GM18951 (cell line): ENCODE measurements at regions not wholly inside any gene's neighbourhood (a gene's known extent, or its start where the extent isn't known, plus 50 kb on each side); places are given as distances from the start of the nearest gene placed in this dataset.

Experiments
- POLR2A ChIP-seq: IDR thresholded peaks from 4 replicates; pipeline ENCODE4 v1.6.1; 2011; ENCODE audit warnings: mild to moderate bottlenecking; ENCODE audit not compliant: insufficient read length, insufficient read depth; ENCODE audit errors: extremely low read depth
- in situ Hi-C: fragments of 300-500 bp; cut with MboI; formaldehyde crosslinking; loops from one replicate; pipeline ENCODE4 v1.12.0; 2022; ENCODE audit warnings: low sequenced_read_pairs, mixed read lengths, inconsistent platforms; ENCODE audit not compliant: unreplicated experiment

DNA sequence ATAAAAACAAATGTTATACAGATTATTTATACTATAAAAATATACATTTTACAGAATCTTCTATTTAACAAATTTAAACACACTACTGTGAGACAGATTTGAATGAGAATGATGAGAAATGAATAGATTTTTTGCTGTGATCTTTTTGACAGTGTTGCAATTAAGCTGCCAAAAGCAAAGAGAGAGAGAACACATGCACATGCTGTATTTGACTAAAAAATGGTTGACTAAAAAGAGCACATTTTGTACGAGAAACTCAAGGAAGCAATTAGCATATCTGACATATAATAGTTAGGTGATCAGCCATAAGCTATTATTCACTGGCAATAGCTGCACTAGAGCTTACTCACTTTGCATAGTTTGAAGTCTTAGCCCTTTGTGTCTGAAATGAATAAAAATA is 115.8 kb downstream of the SYT10 start:
- in situ Hi-C loops, result no loop called here
- no peak for TF ChIP-seq POLR2A

DNA sequence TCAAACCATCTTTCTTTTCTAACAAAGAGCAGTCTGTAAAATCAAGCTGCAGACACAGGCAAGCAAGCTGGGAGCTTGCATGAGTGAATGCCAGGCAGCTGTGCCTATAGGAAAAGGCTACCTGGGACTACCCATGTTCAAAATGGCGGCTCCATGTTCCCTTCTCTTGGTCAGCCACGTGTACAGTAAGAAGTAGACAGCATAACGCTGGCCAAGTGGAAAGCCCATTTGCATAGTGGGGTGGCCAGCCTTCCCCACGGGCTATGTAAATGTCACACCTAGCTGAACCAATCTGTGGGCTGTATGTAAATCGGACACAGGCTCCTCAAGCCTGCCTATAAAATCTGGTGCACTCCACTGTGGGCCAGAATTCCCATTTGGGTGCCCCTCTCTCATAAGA is 117.1 kb downstream of the SYT10 start:
- in situ Hi-C loops, result no loop called here

DNA sequence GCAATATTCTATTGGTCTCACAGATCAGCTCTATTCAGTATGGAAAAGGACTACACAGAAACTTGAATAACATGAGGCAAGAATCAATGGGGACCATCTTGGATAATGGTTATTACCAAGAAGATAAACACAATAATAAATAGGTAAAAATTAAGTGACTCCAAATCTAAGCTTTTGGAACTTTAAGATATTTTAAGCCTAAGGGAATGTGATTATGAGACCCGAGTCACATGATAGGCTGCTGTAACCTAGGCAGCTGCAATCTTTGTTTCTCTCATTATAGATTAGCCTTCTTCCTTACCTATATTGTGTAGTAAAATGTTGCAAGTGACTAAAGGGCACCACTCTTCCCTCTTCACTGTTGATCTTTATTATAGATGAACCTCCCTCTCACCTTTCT is 121.9 kb downstream of the SYT10 start:
- in situ Hi-C loops, result no loop called here
- no peak for TF ChIP-seq POLR2A

More for the DNA sequence above, 117.1 kb downstream of the SYT10 start:
- TF ChIP-seq POLR2A, result no peak

DNA sequence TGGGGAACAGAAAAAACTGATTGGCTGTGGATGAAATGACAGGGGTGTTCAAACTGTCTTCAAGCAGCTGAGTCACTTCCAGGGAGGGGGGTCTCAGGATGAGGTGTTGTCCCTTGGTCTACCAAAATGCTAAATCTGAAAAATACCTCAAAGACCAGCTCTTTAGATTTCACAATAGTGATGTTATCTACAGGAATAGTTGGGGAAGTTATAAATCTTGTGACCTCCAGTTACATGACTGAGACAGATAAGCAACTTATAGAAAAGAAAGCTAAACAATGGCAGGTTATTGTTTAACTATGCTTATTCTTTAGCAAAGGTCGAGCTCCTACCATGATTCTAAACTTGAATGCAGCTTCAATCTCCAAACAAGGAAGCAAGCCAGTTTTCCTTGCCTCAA is 125.4 kb downstream of the SYT10 start:
- TF ChIP-seq POLR2A, result no peak
- in situ Hi-C loops, result no loop called here

DNA sequence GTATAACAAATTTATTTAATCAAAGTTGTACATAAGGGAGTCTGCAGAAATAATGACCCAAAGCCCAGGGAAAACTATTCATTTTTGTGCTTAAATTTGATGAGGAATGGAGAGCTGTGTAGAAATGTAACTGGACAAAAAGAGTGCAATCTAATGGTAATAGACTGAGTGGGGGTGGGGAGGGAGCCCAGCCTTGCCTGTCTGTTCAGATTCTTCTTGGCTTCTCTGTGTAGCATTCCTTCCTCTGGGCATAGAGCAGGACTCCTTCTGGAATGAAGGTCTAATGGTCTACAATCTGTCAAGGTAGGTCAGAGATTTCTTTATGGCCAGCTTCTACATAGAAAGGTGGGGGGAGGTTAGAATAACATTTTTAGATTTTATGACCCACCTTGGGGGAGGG is 126.1 kb downstream of the SYT10 start:
- no peak for TF ChIP-seq POLR2A
- in situ Hi-C loops, result no loop called here

DNA sequence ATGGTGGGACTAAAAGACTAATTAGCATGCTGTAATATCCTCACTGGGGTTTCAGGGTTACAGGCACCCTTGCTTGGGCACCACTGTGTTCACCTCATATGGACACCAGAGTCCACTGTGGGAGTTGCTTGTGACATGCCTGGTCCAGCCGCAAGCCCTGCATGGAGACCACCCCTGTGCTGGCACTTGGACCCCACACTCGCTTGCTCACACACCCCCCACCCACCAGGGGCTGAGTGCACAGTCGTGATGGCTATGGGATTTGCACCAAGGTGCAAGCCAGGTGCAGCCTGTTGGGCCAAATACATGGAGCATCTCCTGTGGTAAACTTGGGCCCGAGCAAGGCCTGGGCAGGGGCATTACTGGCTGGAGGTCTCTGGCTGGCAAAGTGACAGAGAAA is 129.1 kb downstream of the SYT10 start:
- in situ Hi-C loops, result no loop called here
- no peak for TF ChIP-seq POLR2A

DNA sequence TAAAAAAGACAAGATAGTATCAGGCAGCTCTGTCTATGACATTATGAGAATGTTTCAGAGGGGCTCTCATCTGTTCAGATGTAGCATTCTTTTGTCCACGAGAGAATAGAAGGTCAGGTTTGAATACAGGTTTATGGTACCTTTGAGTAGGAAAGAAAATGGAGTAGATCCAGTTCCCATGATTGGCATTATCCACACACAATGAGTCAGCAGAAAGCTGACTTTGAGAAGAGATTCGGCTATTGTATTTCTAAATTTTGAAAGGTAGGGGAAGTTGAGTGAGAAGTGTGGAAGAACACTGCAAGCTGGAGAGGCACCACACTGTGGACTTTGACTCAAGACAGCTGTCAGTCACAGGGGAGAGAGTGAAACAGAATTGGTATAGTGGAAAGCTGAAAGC is 135.4 kb downstream of the SYT10 start:
- TF ChIP-seq POLR2A, result no peak
- in situ Hi-C loops, result no loop called here

DNA sequence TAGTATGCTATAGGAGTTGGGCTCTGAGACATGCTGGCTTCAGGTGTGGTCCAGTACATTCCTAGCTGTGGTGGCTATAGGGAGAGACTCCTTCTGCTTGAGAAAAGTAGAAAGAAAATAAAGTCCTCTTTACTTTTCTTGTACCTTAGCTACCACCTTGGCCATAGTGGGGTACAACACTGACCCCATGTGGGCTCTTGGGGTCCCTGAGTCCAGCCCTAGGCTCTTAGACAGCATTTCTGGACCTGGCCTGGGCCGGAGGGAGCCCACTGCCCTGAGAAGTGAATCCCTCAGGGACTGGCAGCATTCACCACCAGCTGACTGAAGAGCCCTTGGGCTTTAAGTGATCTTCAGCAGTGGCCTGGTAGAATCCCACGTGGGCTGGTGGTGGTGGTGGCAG is 143.1 kb downstream of the SYT10 start:
- no peak for TF ChIP-seq POLR2A
- in situ Hi-C loops, result no loop called here

DNA sequence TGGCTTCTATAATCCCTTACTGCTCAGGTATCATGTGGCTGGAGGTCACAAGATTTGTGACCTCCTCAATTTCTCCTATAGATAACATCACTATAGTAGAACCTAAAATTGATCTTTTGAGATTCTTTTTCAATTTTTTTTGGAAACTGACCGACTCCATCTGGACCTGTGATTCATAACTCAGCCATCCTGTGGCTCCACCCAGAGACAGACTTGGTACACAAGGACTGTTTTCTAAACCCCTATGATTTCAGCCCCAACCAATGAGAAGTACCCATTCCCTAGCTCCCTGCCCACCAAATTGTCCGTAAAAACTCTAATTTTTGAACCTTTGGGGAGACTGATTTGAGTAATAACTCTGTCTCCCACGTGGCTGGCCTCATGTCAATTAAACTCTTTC is 148.9 kb downstream of the SYT10 start:
- in situ Hi-C loops, result no loop called here
- TF ChIP-seq POLR2A, result no peak

DNA sequence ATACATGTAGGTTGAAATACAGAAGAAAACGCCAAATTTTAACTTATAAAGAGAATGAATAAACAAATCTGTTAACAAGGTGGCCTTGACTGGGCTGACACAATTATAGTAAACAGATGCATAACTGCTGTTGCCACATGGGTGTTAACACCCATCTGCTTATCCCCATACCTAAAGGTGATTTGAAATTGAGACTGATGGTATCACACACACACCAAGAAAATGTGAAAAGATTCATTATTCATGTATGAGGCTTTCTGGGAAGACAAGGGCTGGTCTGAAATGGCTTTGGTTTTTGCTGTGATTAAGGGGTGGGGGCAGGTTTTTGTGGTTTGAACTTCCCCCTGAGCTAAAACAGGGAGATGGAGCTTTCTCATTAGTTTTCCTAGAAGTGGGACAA is 156.6 kb downstream of the SYT10 start:
- TF ChIP-seq POLR2A, result no peak
- in situ Hi-C loops, result no loop called here

DNA sequence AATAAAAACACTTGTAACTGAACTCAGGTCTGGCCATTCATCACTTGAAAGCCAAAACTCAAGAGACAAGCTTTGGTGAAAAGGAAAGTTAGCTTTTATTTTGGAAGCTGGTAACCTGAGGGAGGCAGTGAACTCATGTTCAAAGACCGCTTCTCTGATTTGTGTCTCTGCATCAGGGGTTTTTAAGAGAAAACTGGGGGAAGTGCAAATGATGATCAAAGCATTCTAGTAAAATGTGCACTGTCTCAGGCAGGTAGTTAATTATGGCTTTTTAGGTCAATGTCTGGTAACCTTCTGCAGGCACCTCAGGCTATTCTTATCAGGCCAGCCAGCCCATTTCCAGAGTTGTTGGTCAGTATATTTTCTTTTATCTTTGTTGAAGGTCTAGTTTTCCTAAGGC is 162.2 kb downstream of the SYT10 start:
- in situ Hi-C loops, result no loop called here
- no peak for TF ChIP-seq POLR2A

DNA sequence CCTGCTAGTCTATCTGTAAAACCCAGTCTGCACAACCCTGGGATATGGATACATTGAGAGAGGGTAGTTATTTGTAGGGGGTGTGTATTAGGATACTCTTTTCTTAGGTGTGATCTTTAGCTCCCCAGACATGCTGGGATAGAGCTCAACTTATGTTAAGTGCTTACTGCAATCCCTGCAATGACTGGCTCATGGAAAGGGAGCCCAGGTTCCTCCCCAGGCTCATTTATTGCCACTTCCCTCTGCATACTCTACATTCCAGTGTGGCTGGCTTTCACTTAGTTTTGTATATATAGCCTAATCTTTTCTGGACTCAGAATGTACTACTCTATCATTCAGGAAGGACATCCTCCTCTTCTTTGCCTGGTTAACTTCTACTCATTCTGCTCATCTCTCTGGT is 172.0 kb downstream of the SYT10 start:
- in situ Hi-C loops, result no loop called here
- no peak for TF ChIP-seq POLR2A

DNA sequence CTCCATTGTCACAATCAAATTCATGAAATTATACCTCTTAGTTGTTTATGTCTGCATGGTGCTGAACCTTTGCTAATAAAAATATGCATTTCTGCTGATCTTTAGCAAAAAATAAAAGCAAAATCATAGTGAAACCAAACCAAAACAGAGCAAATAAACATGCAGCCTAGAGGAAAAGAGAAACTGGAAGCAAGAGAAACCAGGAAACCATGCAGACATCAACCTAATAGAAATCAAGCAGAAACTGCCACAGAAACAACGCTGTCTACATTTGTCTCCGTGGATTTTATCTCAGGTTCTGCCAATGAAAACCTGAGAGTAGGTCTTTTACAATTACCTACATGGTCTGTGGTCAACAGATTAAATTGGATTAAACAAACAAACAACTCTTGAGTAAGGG is 173.7 kb downstream of the SYT10 start:
- in situ Hi-C loops, result no loop called here
- no peak for TF ChIP-seq POLR2A

DNA sequence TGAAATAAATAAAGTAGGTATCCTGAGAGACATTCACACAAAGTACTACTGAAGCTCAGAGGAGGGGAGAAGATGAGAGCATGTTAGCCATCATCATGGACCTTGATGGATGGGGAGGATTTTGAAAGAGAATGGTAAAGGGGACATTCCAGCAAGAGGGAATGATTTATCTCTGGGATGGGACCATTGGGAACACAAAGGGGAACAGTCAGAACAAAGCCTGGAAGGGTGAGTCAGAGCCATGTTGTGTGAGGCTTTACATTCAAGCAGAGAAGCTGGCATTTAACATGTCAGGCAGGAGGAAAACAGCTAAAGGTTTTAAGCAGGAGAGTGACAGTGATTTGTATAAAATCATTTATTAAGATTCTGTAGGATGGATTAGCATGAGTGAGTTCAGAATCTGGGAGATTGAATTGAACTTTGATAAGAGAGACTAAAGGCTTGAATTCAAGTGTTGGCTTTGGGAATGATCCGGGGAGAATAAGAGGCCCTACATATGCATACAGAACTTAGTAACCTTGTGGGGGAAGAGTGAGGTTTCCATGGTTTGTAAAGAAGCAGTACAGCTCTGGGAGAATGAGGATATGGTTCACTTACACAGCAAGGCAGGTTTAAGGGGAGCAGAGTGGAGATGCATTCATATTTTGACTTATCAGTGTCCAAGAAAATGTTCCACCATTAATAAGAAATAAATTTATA is 174.4 kb downstream of the SYT10 start:
- in situ Hi-C loops, result no loop called here
- no peak for TF ChIP-seq POLR2A

DNA sequence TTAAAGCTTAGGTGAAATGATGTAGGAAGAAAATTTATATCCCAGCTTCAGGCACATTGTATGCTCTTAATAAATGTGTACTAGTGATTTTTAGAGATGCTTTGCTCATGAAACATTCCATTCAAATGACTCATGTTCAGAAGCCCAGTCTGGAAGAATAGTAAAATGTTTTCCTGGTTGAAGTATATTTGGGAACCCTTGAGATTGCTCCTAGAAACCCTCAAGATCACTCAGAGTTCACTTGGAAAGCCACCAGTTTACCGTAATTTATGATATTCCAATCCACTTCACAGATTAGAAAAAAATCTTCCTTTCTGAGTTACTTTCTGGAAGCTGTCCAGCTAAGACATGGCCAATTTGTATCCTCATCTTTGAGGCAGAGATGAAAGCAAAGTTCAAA is 186.4 kb downstream of the SYT10 start:
- in situ Hi-C loops, result no loop called here
- TF ChIP-seq POLR2A, result no peak
